Loucy (cell line): ENCODE measurements at regions not wholly inside any gene's neighbourhood (a gene's known extent, or its start where the extent isn't known, plus 50 kb on each side); places are given as distances from the start of the nearest gene placed in this dataset.

Experiments used
- CTCF ChIP-seq: fragments of 200-600 bp; sonication (generic); conservative IDR thresholded peaks from 2 replicates; pipeline ENCODE4 v1.5.1; 2014; ENCODE audit warnings: mild to moderate bottlenecking, antibody characterized with exemption, low read length
- EZH2phosphoT487 ChIP-seq: fragments of 200-600 bp; IDR thresholded peaks from 2 replicates; pipeline ENCODE4 v1.6.1; 2018; ENCODE audit warnings: antibody characterized with exemption, mild to moderate bottlenecking, moderate library complexity, borderline replicate concordance

DNA sequence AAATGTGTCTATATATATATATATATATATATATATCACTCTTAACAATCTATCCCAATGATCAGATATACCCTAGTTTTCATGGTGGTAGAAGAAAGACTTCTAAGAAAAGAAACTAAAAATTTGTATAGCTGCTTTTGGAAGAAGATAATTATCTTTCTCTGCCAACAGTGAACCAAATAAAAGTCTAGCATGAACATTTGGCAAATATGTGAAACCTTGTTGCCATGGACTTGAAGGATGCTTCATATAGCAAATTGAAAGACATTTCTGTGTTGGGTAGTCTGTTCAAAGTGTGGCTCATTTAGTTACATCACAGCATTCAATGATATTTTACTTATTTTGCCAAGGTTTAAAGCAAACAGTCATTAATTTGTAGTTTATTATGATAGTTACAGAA, 219.9 kb upstream of the NECTIN3 start:
- TF ChIP-seq CTCF = no peak
- TF ChIP-seq EZH2phosphoT487 = no peak
